ENCODE measurements at regions not wholly inside any gene's neighbourhood (a gene's known extent, or its start where the extent isn't known, plus 50 kb on each side); places are given as distances from the start of the nearest gene placed in this dataset.

DNA sequence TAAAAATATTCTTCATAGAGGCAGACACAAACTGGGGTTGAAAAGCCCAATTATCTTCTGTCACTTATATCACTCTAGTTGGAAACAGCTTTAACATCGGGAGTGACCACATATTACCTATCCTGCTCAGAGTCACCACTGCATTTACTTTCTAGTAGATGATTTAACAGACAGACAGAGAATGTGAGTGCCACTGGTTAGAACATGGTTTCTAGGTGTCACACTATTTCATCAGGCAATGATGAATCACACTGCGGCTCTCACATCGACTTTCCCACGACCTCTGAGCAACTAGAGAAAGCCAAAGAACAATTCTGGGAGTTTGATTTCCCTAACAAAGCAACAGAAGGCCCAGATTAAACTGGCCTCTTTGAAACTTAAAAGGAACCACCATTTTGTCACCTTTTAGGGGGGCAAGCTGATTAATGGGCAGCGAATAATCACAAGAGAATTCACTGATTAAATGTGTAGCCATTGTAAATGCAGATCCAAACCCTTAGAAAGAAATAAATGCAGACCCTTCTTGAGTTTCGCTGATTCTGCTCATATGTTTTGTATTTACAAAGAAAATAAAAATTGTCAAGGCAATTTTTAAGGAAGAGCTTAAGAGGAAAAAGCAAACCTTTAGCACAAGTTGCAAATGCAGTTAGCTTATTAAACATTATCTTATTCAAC is 112.6 kb upstream of the KBTBD8 start:
- no peak overlapping the region for H3K4me3 ChIP-seq (ENCODE audit: low read depth, low read length)
- TF ChIP-seq, protein P1, sequence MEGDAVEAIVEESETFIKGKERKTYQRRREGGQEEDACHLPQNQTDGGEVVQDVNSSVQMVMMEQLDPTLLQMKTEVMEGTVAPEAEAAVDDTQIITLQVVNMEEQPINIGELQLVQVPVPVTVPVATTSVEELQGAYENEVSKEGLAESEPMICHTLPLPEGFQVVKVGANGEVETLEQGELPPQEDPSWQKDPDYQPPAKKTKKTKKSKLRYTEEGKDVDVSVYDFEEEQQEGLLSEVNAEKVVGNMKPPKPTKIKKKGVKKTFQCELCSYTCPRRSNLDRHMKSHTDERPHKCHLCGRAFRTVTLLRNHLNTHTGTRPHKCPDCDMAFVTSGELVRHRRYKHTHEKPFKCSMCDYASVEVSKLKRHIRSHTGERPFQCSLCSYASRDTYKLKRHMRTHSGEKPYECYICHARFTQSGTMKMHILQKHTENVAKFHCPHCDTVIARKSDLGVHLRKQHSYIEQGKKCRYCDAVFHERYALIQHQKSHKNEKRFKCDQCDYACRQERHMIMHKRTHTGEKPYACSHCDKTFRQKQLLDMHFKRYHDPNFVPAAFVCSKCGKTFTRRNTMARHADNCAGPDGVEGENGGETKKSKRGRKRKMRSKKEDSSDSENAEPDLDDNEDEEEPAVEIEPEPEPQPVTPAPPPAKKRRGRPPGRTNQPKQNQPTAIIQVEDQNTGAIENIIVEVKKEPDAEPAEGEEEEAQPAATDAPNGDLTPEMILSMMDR (IDR thresholded peaks at IDR 0.05; ENCODE audit: borderline replicate concordance, insufficient read depth, low read depth, low read length) = no peak

GRCh38 chr3:66889750-66890494 is 108.2 kb upstream of the KBTBD8 start:
- TF ChIP-seq, protein P1 (IDR thresholded peaks at IDR 0.05; ENCODE audit: borderline replicate concordance, insufficient read depth, low read depth, low read length) = no peak
- H3K4me3 ChIP-seq (ENCODE audit: low read depth, low read length) = no peak overlapping the region

- TF ChIP-seq, protein P1 (IDR thresholded peaks at IDR 0.05; ENCODE audit: borderline replicate concordance, insufficient read depth, low read depth, low read length) = no peak
Observed at GRCh38 chr3:66898155-66898554, 100.0 kb upstream of the KBTBD8 start.

DNA sequence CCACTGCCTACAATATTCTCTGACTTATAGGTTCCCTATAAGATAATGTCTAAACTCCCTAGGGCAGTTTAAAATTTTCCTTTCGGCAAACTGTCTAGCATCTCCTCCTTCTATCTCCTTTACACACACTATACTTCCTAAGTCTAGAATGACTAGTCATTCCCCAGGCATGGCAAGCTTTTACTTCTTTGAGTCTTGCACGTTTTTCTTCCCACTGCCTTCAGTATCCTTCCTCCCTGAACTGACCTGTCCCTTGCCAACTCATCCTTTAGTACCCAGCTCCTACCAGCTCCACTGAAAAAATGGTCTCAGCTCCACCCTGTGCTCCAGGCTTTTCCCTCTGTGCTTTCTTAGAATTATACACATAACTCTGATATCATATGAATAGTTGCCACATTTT is 93.8 kb upstream of the KBTBD8 start:
- no peak overlapping the region for H3K4me3 ChIP-seq (ENCODE audit: low read depth, low read length)
- TF ChIP-seq, protein P1 (IDR thresholded peaks at IDR 0.05; ENCODE audit: borderline replicate concordance, insufficient read depth, low read depth, low read length) = no peak

More at GRCh38 chr3:66898155-66898554, 100.0 kb upstream of the KBTBD8 start:
- H3K4me3 ChIP-seq (ENCODE audit: low read depth, low read length) = no peak overlapping the region

GRCh38 chr3:66904831-66905493 is 93.1 kb upstream of the KBTBD8 start:
- H3K4me3 ChIP-seq (ENCODE audit: low read depth, low read length) = no peak overlapping the region
- TF ChIP-seq, protein P1 (IDR thresholded peaks at IDR 0.05; ENCODE audit: borderline replicate concordance, insufficient read depth, low read depth, low read length) = no peak

- no peak overlapping the region for H3K4me3 ChIP-seq (ENCODE audit: low read depth, low read length)
- TF ChIP-seq, protein P1 (IDR thresholded peaks at IDR 0.05; ENCODE audit: borderline replicate concordance, insufficient read depth, low read depth, low read length) = no peak
Observed at GRCh38 chr3:66907136-66907535, 91.0 kb upstream of the KBTBD8 start.

All from GM12875 (cell line).